ENCODE measurements at regions not wholly inside any gene's neighbourhood (a gene's known extent, or its start where the extent isn't known, plus 50 kb on each side); places are given as distances from the start of the nearest gene placed in this dataset.

DNA sequence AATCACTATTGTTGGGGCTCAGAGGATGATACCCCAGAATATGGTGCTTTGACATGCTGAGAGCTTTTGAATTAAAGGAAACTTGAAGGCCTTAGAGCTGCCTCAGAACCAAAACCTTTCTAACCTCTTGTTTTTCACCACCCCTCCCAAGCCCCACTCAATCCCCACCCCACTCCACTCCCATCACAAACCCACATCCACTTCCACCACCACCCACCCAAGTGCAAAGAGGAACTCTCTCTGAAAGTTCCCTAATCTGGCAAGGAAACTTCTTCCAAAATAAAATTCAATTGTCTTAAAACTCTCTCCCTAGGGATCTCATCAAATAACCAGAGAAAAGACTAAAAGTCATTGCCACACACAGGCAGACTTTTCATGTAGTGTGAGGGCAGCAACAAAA lies 301.2 kb upstream of the ARHGEF26 start:
- no peak for TF ChIP-seq SUZ12 (IDR thresholded peaks at IDR 0.05; ENCODE audit: extremely low read depth, insufficient read depth, insufficient read length)
- TF ChIP-seq YY1 (IDR thresholded peaks at IDR 0.05; ENCODE audit: insufficient read depth, insufficient read length): no peak
- no peak for TF ChIP-seq ZNF274 (IDR thresholded peaks at IDR 0.05; ENCODE audit: low read depth, low read length)

Measured in NT2/D1 (cell line).